ENCODE measurements at regions not wholly inside any gene's neighbourhood (a gene's known extent, or its start where the extent isn't known, plus 50 kb on each side); places are given as distances from the start of the nearest gene placed in this dataset.
"Not testable (repeated sequence)": the region's sequence is repeated elsewhere in the genome, so short reads cannot be mapped to it uniquely, and the experiment has no call there.

GRCh38 chr10:9402507-9403195 lies 1348.2 kb downstream of the GATA3 start:
- not testable (repeated sequence) for H2AK5ac ChIP-seq (ENCODE audit: low read depth, low read length); H3K9me3 ChIP-seq (replicated peaks in 1 of 2; ENCODE audit: control insufficient read depth in 2 of 2, insufficient read depth in 1 of 2, low read depth in 1 of 2, low read length in 2 of 2); H4K91ac ChIP-seq (ENCODE audit: low read depth, low read length, poor library complexity); H3K27me3 ChIP-seq (ENCODE audit: control insufficient read depth in 3 of 3, insufficient read depth in 3 of 3, low read depth in 1 of 3, low read length in 3 of 3); H3K18ac ChIP-seq (ENCODE audit: low read length); H2BK5ac ChIP-seq (ENCODE audit: low read length); H3K14ac ChIP-seq (ENCODE audit: low read length); H3K23ac ChIP-seq (ENCODE audit: low read depth, low read length, poor library complexity); H2BK120ac ChIP-seq (ENCODE audit: low read depth, low read length); H3K79me1 ChIP-seq (ENCODE audit: low read depth, low read length); H3K27ac ChIP-seq (replicated peaks; ENCODE audit: low read length); H3K9ac ChIP-seq (ENCODE audit: low read depth, low read length, poor library complexity); H3K36me3 ChIP-seq (replicated peaks in 1 of 2; ENCODE audit: control insufficient read depth in 2 of 2, insufficient read depth in 2 of 2, low read length in 2 of 2); H2AFZ ChIP-seq (ENCODE audit: low read length); H3K4ac ChIP-seq (ENCODE audit: low read length); H3K4me3 ChIP-seq (ENCODE audit: low read length in 2 of 2); DNase-seq (ENCODE audit: low spot score); H2BK15ac ChIP-seq (ENCODE audit: low read length); H4K8ac ChIP-seq (ENCODE audit: low read depth, low read length); H2BK12ac ChIP-seq (ENCODE audit: low read length); H3K4me2 ChIP-seq (ENCODE audit: insufficient read depth, low read length, poor library complexity, severe bottlenecking); H3K4me1 ChIP-seq (ENCODE audit: control insufficient read depth in 2 of 2, insufficient read depth in 1 of 2, low read depth in 1 of 2, low read length in 2 of 2)
- no CpG with 5 or more reads among the region's 9 CpGs for WGBS, 2 donors (ENCODE audit: extremely low coverage in 2 of 2, insufficient read length in 2 of 2, insufficient replicate concordance in 1 of 2)

- H3K4me2 ChIP-seq (ENCODE audit: insufficient read depth, low read length, poor library complexity, severe bottlenecking); H2AK5ac ChIP-seq (ENCODE audit: low read depth, low read length): not testable (repeated sequence)
Measured at GRCh38 chr10:9407201-9407600, 1352.7 kb downstream of the GATA3 start.

GRCh38 chr10:9416331-9416730 lies 1361.8 kb downstream of the GATA3 start:
- H2AK5ac ChIP-seq (ENCODE audit: low read depth, low read length), result no peak overlapping the region
- no peak overlapping the region for H3K4me2 ChIP-seq (ENCODE audit: insufficient read depth, low read length, poor library complexity, severe bottlenecking)
- no peak overlapping the region for H3K23ac ChIP-seq (ENCODE audit: low read depth, low read length, poor library complexity)
- no peak overlapping the region for H3K4ac ChIP-seq (ENCODE audit: low read length)
- H2BK120ac ChIP-seq (ENCODE audit: low read depth, low read length), result no peak overlapping the region
- no peak overlapping the region for H2AFZ ChIP-seq (ENCODE audit: low read length)
- no peak overlapping the region for H4K91ac ChIP-seq (ENCODE audit: low read depth, low read length, poor library complexity)
- no peaks in the 10 kb centered on the region for H3K4me1 ChIP-seq (ENCODE audit: control insufficient read depth in 2 of 2, insufficient read depth in 1 of 2, low read depth in 1 of 2, low read length in 2 of 2)
- H3K27ac ChIP-seq (replicated peaks; ENCODE audit: low read length), result no peak overlapping the region
- WGBS, 2 donors (ENCODE audit: extremely low coverage in 2 of 2, insufficient read length in 2 of 2, insufficient replicate concordance in 1 of 2), result no CpG with 5 or more reads among the region's 1 CpG
- no peak overlapping the region for H3K9ac ChIP-seq (ENCODE audit: low read depth, low read length, poor library complexity)
- H2BK12ac ChIP-seq (ENCODE audit: low read length), result no peak overlapping the region
- no peak overlapping the region for H4K8ac ChIP-seq (ENCODE audit: low read depth, low read length)
- H3K18ac ChIP-seq (ENCODE audit: low read length), result no peak overlapping the region
- no peak overlapping the region for H3K14ac ChIP-seq (ENCODE audit: low read length)
- no peak for DNase-seq (ENCODE audit: low spot score)
- H3K4me3 ChIP-seq (ENCODE audit: low read length in 2 of 2), result no peak overlapping the region
- H3K27me3 ChIP-seq (ENCODE audit: control insufficient read depth in 3 of 3, insufficient read depth in 3 of 3, low read depth in 1 of 3, low read length in 3 of 3), result no peaks in the 10 kb centered on the region
- no peak overlapping the region for H2BK15ac ChIP-seq (ENCODE audit: low read length)
- no peak overlapping the region for H2BK5ac ChIP-seq (ENCODE audit: low read length)
- H3K79me1 ChIP-seq (ENCODE audit: low read depth, low read length), result no peaks in the 10 kb centered on the region
- no peaks in the 10 kb centered on the region for H3K9me3 ChIP-seq (replicated peaks in 1 of 2; ENCODE audit: control insufficient read depth in 2 of 2, insufficient read depth in 1 of 2, low read depth in 1 of 2, low read length in 2 of 2)
- no peaks in the 10 kb centered on the region for H3K36me3 ChIP-seq (replicated peaks in 1 of 2; ENCODE audit: control insufficient read depth in 2 of 2, insufficient read depth in 2 of 2, low read length in 2 of 2)

More at GRCh38 chr10:9407201-9407600, 1352.7 kb downstream of the GATA3 start:
- H2BK12ac ChIP-seq (ENCODE audit: low read length); H3K27ac ChIP-seq (replicated peaks; ENCODE audit: low read length); H3K9ac ChIP-seq (ENCODE audit: low read depth, low read length, poor library complexity); H2BK5ac ChIP-seq (ENCODE audit: low read length); H4K91ac ChIP-seq (ENCODE audit: low read depth, low read length, poor library complexity); H3K4ac ChIP-seq (ENCODE audit: low read length); H2BK15ac ChIP-seq (ENCODE audit: low read length); H3K79me1 ChIP-seq (ENCODE audit: low read depth, low read length); H3K9me3 ChIP-seq (replicated peaks in 1 of 2; ENCODE audit: control insufficient read depth in 2 of 2, insufficient read depth in 1 of 2, low read depth in 1 of 2, low read length in 2 of 2); H3K18ac ChIP-seq (ENCODE audit: low read length); H3K14ac ChIP-seq (ENCODE audit: low read length); H3K4me3 ChIP-seq (ENCODE audit: low read length in 2 of 2); H3K4me1 ChIP-seq (ENCODE audit: control insufficient read depth in 2 of 2, insufficient read depth in 1 of 2, low read depth in 1 of 2, low read length in 2 of 2); H3K36me3 ChIP-seq (replicated peaks in 1 of 2; ENCODE audit: control insufficient read depth in 2 of 2, insufficient read depth in 2 of 2, low read length in 2 of 2); H2AFZ ChIP-seq (ENCODE audit: low read length); H2BK120ac ChIP-seq (ENCODE audit: low read depth, low read length); H3K27me3 ChIP-seq (ENCODE audit: control insufficient read depth in 3 of 3, insufficient read depth in 3 of 3, low read depth in 1 of 3, low read length in 3 of 3); H4K8ac ChIP-seq (ENCODE audit: low read depth, low read length); DNase-seq (ENCODE audit: low spot score); H3K23ac ChIP-seq (ENCODE audit: low read depth, low read length, poor library complexity): not testable (repeated sequence)
- WGBS, 2 donors (ENCODE audit: extremely low coverage in 2 of 2, insufficient read length in 2 of 2, insufficient replicate concordance in 1 of 2), result no CpG with 5 or more reads among the region's 29 CpGs

GRCh38 chr10:9419757-9420156 lies 1365.3 kb downstream of the GATA3 start:
- no peak overlapping the region for H2AK5ac ChIP-seq (ENCODE audit: low read depth, low read length)
- H3K4me2 ChIP-seq (ENCODE audit: insufficient read depth, low read length, poor library complexity, severe bottlenecking), result no peak overlapping the region
- H2BK5ac ChIP-seq (ENCODE audit: low read length), result no peak overlapping the region
- H3K4me1 ChIP-seq (ENCODE audit: control insufficient read depth in 2 of 2, insufficient read depth in 1 of 2, low read depth in 1 of 2, low read length in 2 of 2), result no peaks in the 10 kb centered on the region
- no peaks in the 10 kb centered on the region for H3K79me1 ChIP-seq (ENCODE audit: low read depth, low read length)
- H3K23ac ChIP-seq (ENCODE audit: low read depth, low read length, poor library complexity), result no peak overlapping the region
- H2AFZ ChIP-seq (ENCODE audit: low read length), result no peak overlapping the region
- no peak overlapping the region for H3K4me3 ChIP-seq (ENCODE audit: low read length in 2 of 2)
- no peak overlapping the region for H3K27ac ChIP-seq (replicated peaks; ENCODE audit: low read length)
- no peak overlapping the region for H2BK15ac ChIP-seq (ENCODE audit: low read length)
- no peak overlapping the region for H3K9ac ChIP-seq (ENCODE audit: low read depth, low read length, poor library complexity)
- H4K8ac ChIP-seq (ENCODE audit: low read depth, low read length), result no peak overlapping the region
- no peaks in the 10 kb centered on the region for H3K27me3 ChIP-seq (ENCODE audit: control insufficient read depth in 3 of 3, insufficient read depth in 3 of 3, low read depth in 1 of 3, low read length in 3 of 3)
- no peak overlapping the region for H2BK120ac ChIP-seq (ENCODE audit: low read depth, low read length)
- no peak for DNase-seq (ENCODE audit: low spot score)
- H3K14ac ChIP-seq (ENCODE audit: low read length), result no peak overlapping the region
- peaks cover 0 to 2% of the 10 kb centered on the region in 2 donors for H3K9me3 ChIP-seq (replicated peaks in 1 of 2; ENCODE audit: control insufficient read depth in 2 of 2, insufficient read depth in 1 of 2, low read depth in 1 of 2, low read length in 2 of 2)
- H3K4ac ChIP-seq (ENCODE audit: low read length), result no peak overlapping the region
- no peak overlapping the region for H4K91ac ChIP-seq (ENCODE audit: low read depth, low read length, poor library complexity)
- no peak overlapping the region for H2BK12ac ChIP-seq (ENCODE audit: low read length)
- no peaks in the 10 kb centered on the region for H3K36me3 ChIP-seq (replicated peaks in 1 of 2; ENCODE audit: control insufficient read depth in 2 of 2, insufficient read depth in 2 of 2, low read length in 2 of 2)
- no peak overlapping the region for H3K18ac ChIP-seq (ENCODE audit: low read length)

All from neuronal stem cell (in vitro differentiated cells).